Ishikawa (cell line): ENCODE measurements at regions not wholly inside any gene's neighbourhood (a gene's known extent, or its start where the extent isn't known, plus 50 kb on each side); places are given as distances from the start of the nearest gene placed in this dataset.

Source experiments
- CEBPB ChIP-seq: IDR thresholded peaks from 2 replicates; pipeline ENCODE4 v1.6.1; 2012
- CREB1 ChIP-seq: IDR thresholded peaks from 2 replicates; pipeline ENCODE4 v1.6.1; 2012; ENCODE audit warnings: low read depth
- EGR1 ChIP-seq: IDR thresholded peaks from 2 replicates; pipeline ENCODE4 v1.6.1; 2012
- EP300 ChIP-seq: IDR thresholded peaks from 2 replicates; pipeline ENCODE4 v1.6.1; 2012; ENCODE audit warnings: borderline replicate concordance
- FOXM1 ChIP-seq: IDR thresholded peaks from 2 replicates; pipeline ENCODE4 v1.6.1; 2012; ENCODE audit warnings: low read depth, borderline replicate concordance
- MAX ChIP-seq: IDR thresholded peaks from 2 replicates; pipeline ENCODE4 v1.6.1; 2012
- NFIC ChIP-seq: IDR thresholded peaks from 2 replicates; pipeline ENCODE4 v1.6.1; 2012
- RAD21 ChIP-seq: IDR thresholded peaks from 2 replicates; pipeline ENCODE4 v1.6.1; 2012; ENCODE audit warnings: low read depth
- REST ChIP-seq: IDR thresholded peaks from 2 replicates; pipeline ENCODE4 v1.6.1; 2012; ENCODE audit warnings: low read depth, mild to moderate bottlenecking
- TAF1 ChIP-seq: IDR thresholded peaks from 2 replicates; pipeline ENCODE4 v1.6.1; 2012; ENCODE audit warnings: low read depth, mild to moderate bottlenecking
- TCF12 ChIP-seq: IDR thresholded peaks from 2 replicates; pipeline ENCODE4 v1.6.1; 2012; ENCODE audit warnings: low read depth
- TEAD4 ChIP-seq: IDR thresholded peaks from 2 replicates; pipeline ENCODE4 v1.6.1; 2012
- USF1 ChIP-seq: IDR thresholded peaks from 2 replicates; pipeline ENCODE4 v1.6.1; 2012
- YY1 ChIP-seq: IDR thresholded peaks from 2 replicates; pipeline ENCODE4 v1.6.1; 2012; ENCODE audit warnings: low read depth
- ZBTB7A ChIP-seq: IDR thresholded peaks from 2 replicates; pipeline ENCODE4 v1.6.1; 2012; ENCODE audit warnings: low read depth

GRCh38 chr5:18551716-18552115 lies 917.5 kb downstream of the TAF11L14 start:
- TF ChIP-seq TEAD4 (no peak), CREB1 (no peak), YY1 (no peak), CEBPB (no peak), NFIC (no peak), USF1 (no peak), RAD21 (no peak)

GRCh38 chr5:18553269-18553668 lies 919.0 kb downstream of the TAF11L14 start:
- TF ChIP-seq TEAD4 (peak; percentile 61), CEBPB (no peak), TCF12 (0 out of 2 replicates have a peak, but pooled peaks have one; percentile 25)

GRCh38 chr5:18560602-18561001 lies 926.3 kb downstream of the TAF11L14 start:
- no peak for TF ChIP-seq RAD21
- TF ChIP-seq USF1: no peak
- TF ChIP-seq REST: no peak
- no peak for TF ChIP-seq NFIC
- TF ChIP-seq TCF12: no peak
- no peak for TF ChIP-seq CREB1
- no peak for TF ChIP-seq ZBTB7A
- no peak for TF ChIP-seq EP300
- TF ChIP-seq MAX: no peak
- TF ChIP-seq TAF1: no peak
- TF ChIP-seq YY1: no peak
- no peak for TF ChIP-seq TEAD4
- no peak for TF ChIP-seq FOXM1
- no peak for TF ChIP-seq EGR1
- no peak for TF ChIP-seq CEBPB

- TF ChIP-seq CREB1 (no peak), ZBTB7A (no peak), RAD21 (no peak), USF1 (no peak), TAF1 (no peak), TEAD4 (no peak), TCF12 (no peak), YY1 (no peak), CEBPB (no peak), NFIC (no peak), MAX (no peak), REST (no peak), EP300 (no peak), EGR1 (no peak), FOXM1 (no peak)
Measured at GRCh38 chr5:18563853-18564252, 929.6 kb downstream of the TAF11L14 start.

GRCh38 chr5:18566671-18567070 lies 932.4 kb downstream of the TAF11L14 start:
- TF ChIP-seq USF1 (no peak), ZBTB7A (no peak), TEAD4 (no peak), TCF12 (no peak), EP300 (no peak), RAD21 (no peak), CREB1 (no peak), TAF1 (no peak), CEBPB (no peak), YY1 (no peak)

- no peak for TF ChIP-seq TEAD4
- no peak for TF ChIP-seq TAF1
- TF ChIP-seq CEBPB: no peak
- no peak for TF ChIP-seq YY1
- no peak for TF ChIP-seq CREB1
- TF ChIP-seq EP300: no peak
- no peak for TF ChIP-seq REST
- no peak for TF ChIP-seq MAX
- no peak for TF ChIP-seq TCF12
- no peak for TF ChIP-seq ZBTB7A
Measured at GRCh38 chr5:18576586-18576985, 942.3 kb downstream of the TAF11L14 start.
